ENCODE measurements at regions not wholly inside any gene's neighbourhood (a gene's known extent, or its start where the extent isn't known, plus 50 kb on each side); places are given as distances from the start of the nearest gene placed in this dataset.
"Not testable (repeated sequence)": the region's sequence is repeated elsewhere in the genome, so short reads cannot be mapped to it uniquely, and the experiment has no call there.

DNA sequence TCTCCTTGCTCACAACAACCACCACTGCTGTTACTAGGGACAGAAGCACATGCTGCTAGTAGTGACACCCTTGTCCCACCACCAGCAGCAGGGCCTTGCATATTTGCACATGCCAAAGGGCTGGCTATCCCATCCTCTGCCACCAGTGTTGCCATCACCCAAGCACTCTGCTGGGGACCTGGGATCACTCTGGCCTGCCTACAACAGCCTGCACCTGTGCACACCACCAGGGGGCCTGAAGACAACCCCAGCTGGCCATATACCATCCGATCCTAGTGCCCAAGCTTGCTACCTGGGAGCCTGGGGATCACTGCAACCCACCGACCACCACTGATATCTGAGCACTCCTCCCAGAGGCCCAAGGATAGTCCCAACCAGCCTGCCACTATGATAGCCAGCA is 99.9 kb upstream of the FANCL start:
- ATAC-seq (no peak), DNase-seq (no peak)
- H3K27ac Mint-ChIP-seq: no peak overlapping the region
- POLR2A ChIA-PET: no interaction called here
- H3K4me1 Mint-ChIP-seq (ENCODE audit: low read depth): peaks cover 6% of the 10 kb centered on the region
- H3K9me3 Mint-ChIP-seq (ENCODE audit: insufficient read depth): peaks cover 13% of the 10 kb centered on the region
- CTCF ChIA-PET: no interaction called here
- no peaks in the 10 kb centered on the region for H3K36me3 Mint-ChIP-seq (ENCODE audit: low read depth)
- no peak overlapping the region for H3K4me3 Mint-ChIP-seq
- H3K27me3 Mint-ChIP-seq (ENCODE audit: low read depth): peaks cover 12% of the 10 kb centered on the region

DNA sequence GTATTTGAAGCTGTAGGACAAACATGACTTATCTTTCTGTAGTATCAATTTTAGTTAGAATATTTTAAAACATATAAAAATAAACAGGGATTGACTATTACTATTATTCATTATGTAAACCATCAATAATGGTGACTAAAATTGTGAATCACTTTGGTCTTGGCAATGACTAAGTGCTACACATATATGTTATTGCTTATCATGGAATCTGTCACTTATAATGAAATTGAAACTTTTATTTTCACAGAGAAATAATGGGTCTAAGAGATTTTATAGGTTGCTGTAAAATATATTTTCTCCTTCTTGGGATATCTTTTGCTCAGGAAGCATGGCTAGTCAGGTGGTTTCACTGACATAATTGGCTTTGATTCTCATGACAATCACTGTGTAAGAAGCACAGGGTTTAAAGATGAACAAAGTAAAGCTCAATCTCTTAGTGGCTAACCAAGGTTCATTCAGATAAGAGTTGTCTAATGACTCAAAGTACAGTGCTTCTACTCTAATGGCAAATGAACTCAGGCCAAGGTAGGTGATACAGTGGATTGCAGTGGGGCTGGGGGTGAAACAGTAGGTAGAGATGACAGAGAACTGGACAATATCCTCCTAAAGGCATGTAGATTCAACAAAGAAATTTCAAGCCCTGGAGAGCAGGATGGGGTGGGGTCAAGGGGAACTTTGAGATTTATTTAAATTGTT is 98.6 kb upstream of the FANCL start:
- H3K36me3 Mint-ChIP-seq (ENCODE audit: low read depth): no peaks in the 10 kb centered on the region
- peaks cover 12% of the 10 kb centered on the region for H3K27me3 Mint-ChIP-seq (ENCODE audit: low read depth)
- H3K4me1 Mint-ChIP-seq (ENCODE audit: low read depth): peaks cover 6% of the 10 kb centered on the region
- H3K27ac Mint-ChIP-seq: no peak overlapping the region
- no peak overlapping the region for H3K4me3 Mint-ChIP-seq
- POLR2A ChIA-PET: no interaction called here
- CTCF ChIA-PET: no interaction called here
- DNase-seq (no peak), ATAC-seq (no peak)
- peaks cover 13% of the 10 kb centered on the region for H3K9me3 Mint-ChIP-seq (ENCODE audit: insufficient read depth)

DNA sequence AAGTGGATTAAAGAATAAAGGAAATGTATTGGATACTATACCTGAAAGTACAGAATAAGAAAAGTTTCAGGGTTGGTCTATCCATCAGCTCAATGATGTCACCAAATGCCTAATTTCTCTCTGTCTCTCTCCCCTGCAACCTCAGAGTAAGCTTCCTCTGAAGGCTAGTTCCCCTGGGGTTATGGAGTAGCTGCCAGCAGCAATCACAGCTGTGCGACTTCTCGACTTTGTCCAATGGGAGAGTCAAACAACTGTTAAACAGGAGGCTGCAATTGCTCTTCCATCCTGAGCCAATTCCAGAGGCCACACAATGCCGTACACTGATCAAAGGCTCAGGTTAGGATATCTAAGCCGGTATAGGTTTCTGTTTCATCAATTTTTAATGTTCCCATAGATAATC is 95.3 kb upstream of the FANCL start:
- Mint-ChIP-seq H3K4me1 (ENCODE audit: low read depth) (peaks cover 1% of the 10 kb centered on the region), H3K4me3 (no peak overlapping the region), H3K27ac (no peak overlapping the region), H3K9me3 (ENCODE audit: insufficient read depth) (no peaks in the 10 kb centered on the region), H3K27me3 (ENCODE audit: low read depth) (peaks cover 5% of the 10 kb centered on the region), H3K36me3 (ENCODE audit: low read depth) (no peaks in the 10 kb centered on the region)
- POLR2A ChIA-PET: no interaction called here
- no peak for ATAC-seq
- DNase-seq: no peak
- CTCF ChIA-PET: interaction anchor here (0.7 kb wide), 1 partner anchor 435 kb away, joined by 3 read pairs; no protein-coding TSS in a partner anchor

DNA sequence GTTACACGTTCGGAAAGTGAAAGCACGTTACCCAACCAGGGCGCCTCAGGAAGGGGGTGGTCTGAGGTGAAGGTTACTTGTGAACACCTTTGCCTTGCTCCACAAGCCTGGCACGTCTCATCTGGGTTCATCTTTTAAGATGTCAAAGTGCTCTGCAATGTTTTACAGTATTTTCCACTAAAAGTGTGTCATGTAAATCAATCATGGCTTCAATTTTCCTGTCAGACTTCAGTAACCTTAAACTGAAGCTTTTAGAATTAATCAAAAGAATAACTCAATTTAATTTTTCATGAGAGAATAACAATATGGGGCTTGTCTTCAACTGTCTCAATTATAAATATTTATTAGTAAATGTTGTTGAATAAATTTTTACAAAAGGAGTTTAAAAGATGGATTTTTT is 93.3 kb upstream of the FANCL start:
- POLR2A ChIA-PET: no interaction called here

DNA sequence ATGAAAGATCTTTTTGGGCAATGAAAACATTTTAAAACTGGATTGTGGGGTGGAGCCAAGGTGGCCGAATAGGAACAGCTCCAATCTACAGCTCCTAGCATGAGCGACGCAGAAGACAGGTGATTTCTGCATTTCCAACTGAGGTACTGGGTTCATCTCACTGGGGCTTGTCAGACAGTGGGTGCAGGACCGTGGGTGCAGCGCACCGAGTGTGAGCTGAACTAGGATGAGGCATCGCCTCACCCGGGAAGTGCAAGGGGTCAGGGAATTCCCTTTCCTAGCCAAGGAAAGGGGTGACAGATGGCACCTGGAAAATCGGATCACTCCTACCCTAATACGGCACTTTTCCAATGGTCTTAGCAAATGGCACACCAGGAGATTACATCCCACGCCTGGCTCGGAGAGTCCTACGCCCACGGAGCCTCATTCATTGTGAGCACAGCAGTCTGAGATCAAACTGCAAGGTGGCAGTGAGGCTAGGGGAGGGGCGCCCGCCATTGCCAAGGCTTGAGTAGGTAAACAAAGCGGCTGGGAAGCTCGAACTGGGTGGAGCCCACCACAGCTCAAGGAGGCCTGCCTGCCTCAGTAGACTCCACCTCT is 84.3 kb upstream of the FANCL start:
- POLR2A ChIA-PET, H3K4me3 Mint-ChIP-seq, CTCF ChIA-PET: not testable (repeated sequence)

More for the DNA sequence above, 93.3 kb upstream of the FANCL start:
- CTCF ChIA-PET: no interaction called here
- Mint-ChIP-seq H3K27ac (no peak overlapping the region), H3K4me3 (no peak overlapping the region), H3K36me3 (ENCODE audit: low read depth) (no peaks in the 10 kb centered on the region), H3K9me3 (ENCODE audit: insufficient read depth) (no peaks in the 10 kb centered on the region), H3K27me3 (ENCODE audit: low read depth) (peaks cover 5% of the 10 kb centered on the region), H3K4me1 (ENCODE audit: low read depth) (no peaks in the 10 kb centered on the region)
- DNase-seq (no peak), ATAC-seq (no peak)

DNA sequence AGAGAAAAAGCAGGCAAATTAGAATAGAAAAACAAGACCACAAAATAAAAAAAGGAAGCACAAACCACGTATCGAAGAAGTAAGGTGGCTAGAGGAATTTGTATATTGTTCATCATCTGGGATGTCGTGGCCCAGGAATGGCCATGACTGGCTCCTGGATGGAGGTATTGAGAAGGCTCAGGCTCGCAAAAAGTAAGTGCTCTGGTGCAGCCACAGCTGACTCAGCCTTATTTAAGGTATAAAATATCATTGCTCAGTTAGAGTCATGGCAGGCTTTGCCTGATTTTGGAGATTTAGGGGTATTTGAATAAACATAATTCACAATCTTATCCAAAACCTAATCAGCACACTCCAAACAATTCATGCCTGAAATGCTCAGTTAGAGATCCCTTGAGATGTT is 78.4 kb upstream of the FANCL start:
- Mint-ChIP-seq H3K27me3 (ENCODE audit: low read depth) (no peaks in the 10 kb centered on the region), H3K9me3 (ENCODE audit: insufficient read depth) (no peaks in the 10 kb centered on the region), H3K36me3 (ENCODE audit: low read depth) (no peaks in the 10 kb centered on the region), H3K27ac (no peak overlapping the region), H3K4me1 (ENCODE audit: low read depth) (no peaks in the 10 kb centered on the region), H3K4me3 (no peak overlapping the region)
- POLR2A ChIA-PET: no interaction called here
- CTCF ChIA-PET: no interaction called here
- no peak for DNase-seq
- ATAC-seq: no peak

More for the DNA sequence above, 84.3 kb upstream of the FANCL start:
- not testable (repeated sequence) for H3K36me3 Mint-ChIP-seq (ENCODE audit: low read depth); ATAC-seq; H3K4me1 Mint-ChIP-seq (ENCODE audit: low read depth); H3K27ac Mint-ChIP-seq; H3K9me3 Mint-ChIP-seq (ENCODE audit: insufficient read depth); DNase-seq; H3K27me3 Mint-ChIP-seq (ENCODE audit: low read depth)

DNA sequence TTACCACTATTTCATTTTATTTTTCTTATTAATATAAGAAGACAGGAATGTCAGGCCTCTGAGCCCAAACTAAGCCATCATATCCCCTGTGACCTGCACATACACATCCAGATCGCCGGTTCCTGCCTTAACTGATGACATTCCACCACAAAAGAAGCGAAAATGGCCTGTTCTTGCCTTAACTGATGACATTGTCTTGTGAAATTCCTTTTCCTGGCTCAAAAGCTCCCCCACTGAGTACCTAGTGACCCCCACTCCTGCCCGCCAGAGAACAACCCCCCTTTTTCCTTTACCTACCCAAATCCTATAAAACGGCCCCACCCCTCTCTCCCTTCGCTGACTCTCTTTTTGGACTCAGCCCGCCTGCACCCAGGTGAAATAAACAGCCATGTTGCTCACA is 77.8 kb upstream of the FANCL start:
- H3K9me3 Mint-ChIP-seq (ENCODE audit: insufficient read depth); CTCF ChIA-PET; H3K27ac Mint-ChIP-seq; ATAC-seq; H3K4me3 Mint-ChIP-seq; POLR2A ChIA-PET; DNase-seq; H3K4me1 Mint-ChIP-seq (ENCODE audit: low read depth); H3K27me3 Mint-ChIP-seq (ENCODE audit: low read depth); H3K36me3 Mint-ChIP-seq (ENCODE audit: low read depth): not testable (repeated sequence)

DNA sequence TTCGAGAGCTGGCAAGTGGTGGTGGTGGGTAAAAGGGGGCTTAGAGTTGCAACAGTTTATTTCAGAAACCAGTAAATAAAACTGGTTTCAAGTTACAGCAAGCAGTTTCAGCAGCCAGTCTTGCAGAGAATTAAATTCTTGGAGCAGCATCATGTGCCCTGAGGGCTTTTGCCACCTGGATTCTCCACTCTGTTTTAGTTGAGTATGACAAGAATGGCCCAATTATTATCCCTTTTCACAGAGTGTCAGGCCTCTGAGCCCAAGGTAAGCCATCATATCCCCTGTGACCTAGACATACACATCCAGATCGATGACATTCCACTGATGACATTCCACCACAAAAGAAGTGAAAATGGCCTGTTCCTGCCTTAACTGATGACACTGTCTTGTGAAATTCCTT is 72.8 kb upstream of the FANCL start:
- POLR2A ChIA-PET: no interaction called here
- no peak for DNase-seq

DNA sequence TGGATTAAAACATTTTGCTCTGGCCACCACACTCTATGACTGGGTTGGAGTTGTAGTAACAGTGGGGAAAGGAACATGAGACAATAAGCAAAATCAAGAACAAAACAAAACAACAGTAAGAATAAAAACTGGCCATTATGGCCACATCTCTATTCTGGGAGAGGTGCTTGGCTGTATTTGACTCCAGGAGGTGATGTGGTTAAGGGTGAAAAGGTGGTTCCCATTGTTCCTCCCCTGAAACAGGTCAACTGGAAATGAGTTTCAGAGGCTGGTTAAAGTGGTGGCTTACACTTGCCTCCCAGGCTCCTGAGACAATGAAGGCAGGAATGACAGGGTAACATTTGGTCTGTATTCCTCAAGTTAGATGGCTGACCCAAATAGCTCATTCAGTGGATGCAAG is 67.3 kb upstream of the FANCL start:
- Mint-ChIP-seq H3K27me3 (ENCODE audit: low read depth) (peaks cover 8% of the 10 kb centered on the region), H3K4me1 (ENCODE audit: low read depth) (no peaks in the 10 kb centered on the region), H3K9me3 (ENCODE audit: insufficient read depth) (peaks cover 4% of the 10 kb centered on the region), H3K27ac (no peak overlapping the region), H3K4me3 (no peak overlapping the region), H3K36me3 (ENCODE audit: low read depth) (no peaks in the 10 kb centered on the region)
- DNase-seq (no peak), ATAC-seq (no peak)
- POLR2A ChIA-PET: no interaction called here
- CTCF ChIA-PET: no interaction called here

More for the DNA sequence above, 72.8 kb upstream of the FANCL start:
- Mint-ChIP-seq H3K9me3 (ENCODE audit: insufficient read depth) (peaks cover 4% of the 10 kb centered on the region), H3K4me3 (no peak overlapping the region), H3K27me3 (ENCODE audit: low read depth) (peaks cover 4% of the 10 kb centered on the region), H3K36me3 (ENCODE audit: low read depth) (no peaks in the 10 kb centered on the region), H3K27ac (no peak overlapping the region), H3K4me1 (ENCODE audit: low read depth) (no peaks in the 10 kb centered on the region)
- ATAC-seq: no peak
- CTCF ChIA-PET: no interaction called here

DNA sequence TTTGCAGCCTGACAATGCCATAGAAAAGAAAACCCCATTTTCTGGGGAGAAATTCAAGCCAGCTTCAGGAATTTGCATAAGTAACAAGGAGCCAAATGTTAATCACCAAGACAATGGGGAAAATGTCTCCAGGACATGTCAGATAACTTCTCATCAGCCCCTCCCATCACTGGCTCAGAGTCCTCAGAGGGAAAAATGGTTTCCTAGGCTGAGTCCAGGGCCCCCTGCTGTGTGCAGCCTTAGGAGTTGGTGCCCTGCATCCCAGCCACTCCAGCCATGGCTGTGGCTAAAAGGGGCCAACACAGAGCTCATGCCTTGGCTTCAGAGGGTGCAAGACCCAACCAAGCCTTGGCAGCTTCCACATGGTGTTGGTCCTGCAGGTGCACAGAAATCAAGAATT is 63.7 kb upstream of the FANCL start:
- Mint-ChIP-seq H3K9me3 (ENCODE audit: insufficient read depth) (no peaks in the 10 kb centered on the region), H3K27ac (no peak overlapping the region), H3K4me1 (ENCODE audit: low read depth) (no peaks in the 10 kb centered on the region), H3K27me3 (ENCODE audit: low read depth) (peaks cover 11% of the 10 kb centered on the region), H3K36me3 (ENCODE audit: low read depth) (no peaks in the 10 kb centered on the region), H3K4me3 (no peak overlapping the region)
- POLR2A ChIA-PET: no interaction called here
- ATAC-seq: no peak
- no peak for DNase-seq
- CTCF ChIA-PET: no interaction called here

DNA sequence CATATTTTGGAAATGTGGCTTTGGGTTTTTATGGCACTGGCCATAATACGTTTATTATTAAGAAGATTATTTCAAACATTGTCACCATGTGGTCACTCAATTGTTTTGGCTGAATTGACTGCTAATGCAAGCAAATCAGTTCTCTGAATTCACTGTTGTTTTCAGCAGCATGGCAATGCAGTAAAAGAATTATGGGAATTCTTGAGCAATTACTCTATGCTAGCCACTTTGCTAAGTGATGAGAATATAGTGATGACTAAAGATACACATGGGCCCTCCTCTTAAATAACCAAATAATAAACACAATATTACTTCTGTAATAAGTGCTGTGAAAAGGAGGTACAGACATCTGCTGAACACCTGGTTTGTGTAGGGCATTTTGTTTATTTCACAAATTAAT is 58.0 kb upstream of the FANCL start:
- H3K4me3 Mint-ChIP-seq: no peak overlapping the region
- no peak overlapping the region for H3K27ac Mint-ChIP-seq
- ChIA-PET POLR2A (no interaction called here), CTCF (no interaction called here)
- no peaks in the 10 kb centered on the region for H3K36me3 Mint-ChIP-seq (ENCODE audit: low read depth)
- no peaks in the 10 kb centered on the region for H3K4me1 Mint-ChIP-seq (ENCODE audit: low read depth)
- DNase-seq (no peak), ATAC-seq (no peak)
- no peaks in the 10 kb centered on the region for H3K9me3 Mint-ChIP-seq (ENCODE audit: insufficient read depth)
- H3K27me3 Mint-ChIP-seq (ENCODE audit: low read depth): peaks cover 7% of the 10 kb centered on the region

DNA sequence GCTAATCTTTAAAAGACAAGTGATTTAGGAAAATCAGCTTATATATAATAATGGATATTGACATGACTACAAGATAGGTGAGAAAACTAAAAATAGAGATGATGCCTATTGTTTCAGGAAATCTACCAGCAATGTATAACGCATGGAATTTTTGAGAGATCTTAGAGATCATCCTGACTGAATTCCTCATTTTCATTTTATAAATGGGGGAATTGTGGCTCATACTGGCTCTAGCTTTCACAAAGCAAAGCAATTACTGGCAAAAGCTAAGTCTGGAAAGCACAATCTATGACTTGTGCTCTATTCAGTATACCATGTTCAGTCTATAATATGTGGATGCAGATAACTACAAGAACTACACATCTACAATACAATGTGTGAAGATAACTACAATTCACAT is 51.9 kb upstream of the FANCL start:
- ATAC-seq: no peak
- ChIA-PET CTCF (no interaction called here), POLR2A (no interaction called here)
- Mint-ChIP-seq H3K9me3 (ENCODE audit: insufficient read depth) (no peaks in the 10 kb centered on the region), H3K4me3 (no peak overlapping the region), H3K27me3 (ENCODE audit: low read depth) (peaks cover 6% of the 10 kb centered on the region), H3K4me1 (ENCODE audit: low read depth) (no peaks in the 10 kb centered on the region), H3K36me3 (ENCODE audit: low read depth) (no peaks in the 10 kb centered on the region), H3K27ac (no peak overlapping the region)
- DNase-seq: no peak

All from activated CD8-positive, alpha-beta T cell treated with anti-CD3 and anti-CD28 coated beads, Interleukin-2, amount 10 ng/mL, durations not matched to agents 7 days and 5 days (primary cell).